ENCODE measurements at regions not wholly inside any gene's neighbourhood (a gene's known extent, or its start where the extent isn't known, plus 50 kb on each side); places are given as distances from the start of the nearest gene placed in this dataset.

DNA sequence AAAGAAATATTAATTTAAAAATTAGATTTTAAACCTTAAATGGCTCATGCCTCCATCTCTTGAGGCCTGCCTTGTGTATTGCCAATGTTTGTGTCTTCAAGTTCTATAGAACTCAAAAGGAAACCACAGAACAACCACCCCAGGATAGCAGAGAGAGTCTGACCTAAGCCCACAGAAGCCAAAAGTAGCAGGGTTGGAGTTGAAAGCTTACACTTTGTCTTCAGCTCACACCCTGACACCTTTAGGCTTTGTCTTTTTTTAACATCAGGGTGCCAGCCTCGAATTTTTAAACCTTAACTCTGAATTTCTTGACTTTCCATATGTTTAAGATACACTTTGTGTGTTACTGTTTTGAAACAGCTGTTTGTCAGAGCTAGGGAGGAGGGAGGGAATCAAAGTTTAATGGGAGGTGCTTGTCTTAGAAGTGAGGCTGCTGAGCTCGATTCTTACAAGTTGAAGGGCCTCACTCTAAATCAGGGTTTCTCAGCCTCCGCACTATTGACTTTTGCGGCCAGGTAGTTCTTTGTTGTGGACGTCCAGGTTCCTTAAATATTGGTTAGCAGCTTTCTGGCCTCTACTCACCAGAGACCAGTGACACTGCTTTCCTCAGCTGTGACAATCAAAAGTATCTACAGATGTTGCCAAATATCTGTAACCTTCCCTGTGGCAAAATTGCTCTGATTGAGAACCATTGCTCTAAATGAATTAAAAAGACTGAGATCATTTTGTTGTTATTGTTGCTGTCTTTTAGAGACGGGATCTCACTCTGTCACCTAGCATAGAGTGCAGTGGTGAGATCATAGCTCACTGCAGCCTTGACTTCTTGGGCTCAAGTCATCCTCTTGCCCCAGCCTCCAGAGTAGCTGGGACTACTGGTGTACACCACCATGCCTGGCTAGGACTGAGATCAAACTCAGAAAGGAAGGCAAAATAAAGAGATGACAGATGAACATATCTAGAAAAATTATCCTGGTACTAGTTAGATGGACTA is 139.2 kb upstream of the EOMES start:
- no peak for DNase-seq (ENCODE audit: low read depth)

DNA sequence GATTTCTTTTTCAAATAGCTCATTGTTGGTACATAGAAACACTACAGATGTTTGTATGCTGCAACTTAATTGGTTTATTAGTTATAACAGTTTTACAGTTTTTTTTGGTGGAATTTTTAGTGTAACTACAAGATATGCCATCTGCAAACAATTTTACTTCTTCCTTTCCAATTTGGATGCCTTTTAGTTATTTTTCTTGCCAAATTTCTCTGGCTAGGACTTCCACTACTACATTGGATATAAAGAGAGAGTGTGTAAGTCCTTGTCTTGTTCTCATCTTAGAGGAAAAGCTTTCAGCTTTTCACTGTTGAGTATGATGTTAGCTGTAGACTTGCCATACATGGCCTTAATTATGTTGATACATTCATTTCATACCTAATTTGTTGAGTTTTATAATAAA is 143.6 kb upstream of the EOMES start:
- DNase-seq (ENCODE audit: low read depth) = no peak

DNA sequence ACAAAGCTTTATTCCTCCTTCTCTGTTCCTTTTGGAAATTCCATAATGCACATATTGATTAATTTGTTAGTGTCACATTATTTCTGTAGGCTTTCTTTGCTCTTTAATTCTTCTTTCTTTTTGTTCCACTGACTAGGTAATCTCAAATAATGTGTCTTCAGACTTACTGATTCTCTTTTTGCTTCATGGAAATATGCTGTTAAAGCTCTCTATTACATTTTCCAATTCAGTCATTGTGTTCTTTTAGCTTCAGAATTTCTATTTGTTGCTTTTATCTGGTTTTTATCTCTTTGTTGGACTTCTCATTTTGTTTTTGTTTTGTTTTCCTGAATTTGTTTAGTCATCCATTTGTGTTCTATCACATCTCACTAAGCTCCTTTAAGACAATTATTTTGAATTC is 147.0 kb upstream of the EOMES start:
- DNase-seq (ENCODE audit: low read depth) = no peak

DNA sequence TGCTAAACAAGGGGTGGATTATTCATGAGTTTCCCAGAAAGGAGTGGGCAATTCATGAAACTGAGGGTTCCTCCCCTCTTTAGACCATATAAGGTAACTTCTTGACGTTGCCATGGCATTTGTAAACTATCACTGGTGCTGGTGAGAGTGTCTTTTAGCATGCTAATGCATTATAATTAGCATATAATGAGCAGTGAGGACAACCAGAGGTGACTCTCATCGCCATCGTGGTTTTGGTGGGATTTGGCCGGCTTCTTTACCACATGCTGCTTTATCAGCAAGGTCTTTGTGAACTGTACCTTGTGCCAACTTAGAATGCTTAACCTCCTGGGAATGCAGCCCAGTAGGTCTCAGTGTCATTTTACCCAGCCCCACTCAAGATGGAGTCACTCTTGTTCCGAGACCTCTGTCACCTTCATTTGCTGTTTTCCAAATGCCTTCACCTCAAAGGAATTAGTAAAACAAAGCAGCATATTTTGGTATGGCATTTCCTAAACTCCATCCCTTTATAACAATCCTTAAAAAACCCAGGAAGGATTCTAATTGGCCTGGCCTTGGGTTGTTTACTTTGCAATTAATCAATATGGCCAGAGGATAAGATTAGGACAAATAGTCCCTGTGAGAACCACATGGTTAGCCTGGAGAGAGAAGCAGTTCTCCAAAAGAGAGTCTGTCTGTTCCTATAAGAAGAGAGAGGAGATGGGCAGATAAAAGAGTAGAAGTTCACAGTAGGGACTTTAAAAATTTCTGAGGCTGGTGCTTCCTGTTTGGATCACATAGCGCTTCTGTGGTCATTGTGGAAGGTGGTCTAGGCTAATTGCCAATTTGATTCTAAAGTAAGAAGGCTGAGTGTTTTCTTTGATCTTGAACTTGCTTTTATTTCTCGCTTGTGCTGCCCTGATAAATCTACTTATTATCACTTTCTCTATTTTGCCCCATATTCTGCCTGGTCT is 155.2 kb upstream of the EOMES start:
- DNase-seq (ENCODE audit: low read depth) = peak; percentile 3

DNA sequence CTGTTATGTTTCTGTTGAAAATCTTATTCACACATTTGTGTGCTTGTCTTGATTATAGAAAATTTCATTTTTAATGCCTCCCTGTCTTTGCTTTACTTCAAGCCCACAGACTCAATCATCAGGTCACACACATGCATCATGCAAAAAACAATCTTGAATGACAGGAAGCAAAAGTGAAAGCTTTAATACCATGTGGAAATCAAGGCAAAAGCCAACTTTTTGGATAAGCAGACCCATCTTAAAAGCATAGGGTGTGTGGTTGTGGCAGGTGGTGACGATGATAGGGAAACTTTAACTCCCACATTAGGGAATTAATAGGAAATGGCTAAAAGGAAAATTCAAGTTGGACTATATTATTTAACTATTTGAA is 155.9 kb upstream of the EOMES start:
- no peak for DNase-seq (ENCODE audit: low read depth)

DNA sequence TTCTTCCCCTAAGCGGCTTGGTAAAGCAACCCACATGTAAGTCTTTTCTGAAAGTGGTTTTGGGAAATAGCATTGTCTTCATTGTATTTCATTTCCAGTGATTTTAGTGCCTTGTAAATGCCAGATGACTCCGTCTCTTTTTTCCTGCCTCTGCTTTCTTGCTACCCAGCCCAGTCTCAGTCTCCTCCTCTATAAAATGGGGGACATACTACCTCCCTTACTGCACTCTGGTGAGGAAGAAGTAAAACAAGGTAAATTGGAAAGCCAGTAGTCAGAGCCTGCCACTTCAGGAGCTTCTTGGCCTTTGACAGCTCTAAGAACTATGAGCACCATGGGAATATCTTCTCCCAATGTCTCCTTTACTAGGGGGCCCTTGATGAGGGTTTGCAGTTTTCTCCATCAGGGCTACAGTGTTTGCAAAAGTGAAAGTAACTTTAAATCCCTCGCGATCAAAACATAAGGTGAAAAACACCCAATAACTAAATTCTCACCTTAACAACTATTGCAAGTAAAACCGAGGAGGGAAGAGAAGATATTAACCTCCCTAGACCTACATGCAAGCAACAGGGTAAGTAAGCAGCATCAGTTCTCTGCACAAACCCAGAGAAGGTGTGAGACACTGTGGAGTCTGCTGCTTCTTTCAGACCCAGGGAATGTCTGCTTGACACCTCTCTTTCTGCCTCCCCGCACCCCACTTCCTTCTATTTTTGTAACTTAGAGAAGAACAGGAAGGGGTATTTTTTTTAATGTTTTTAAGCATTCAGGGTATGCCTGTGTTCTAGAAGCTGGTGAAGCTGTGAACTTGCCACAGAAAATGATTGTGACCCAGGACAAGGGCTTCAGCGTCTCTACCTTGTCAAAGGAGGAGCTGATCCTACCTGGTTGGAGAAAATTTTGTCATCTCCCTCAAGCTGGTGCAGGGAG is 159.1 kb upstream of the EOMES start:
- DNase-seq (ENCODE audit: low read depth) = no peak

DNA sequence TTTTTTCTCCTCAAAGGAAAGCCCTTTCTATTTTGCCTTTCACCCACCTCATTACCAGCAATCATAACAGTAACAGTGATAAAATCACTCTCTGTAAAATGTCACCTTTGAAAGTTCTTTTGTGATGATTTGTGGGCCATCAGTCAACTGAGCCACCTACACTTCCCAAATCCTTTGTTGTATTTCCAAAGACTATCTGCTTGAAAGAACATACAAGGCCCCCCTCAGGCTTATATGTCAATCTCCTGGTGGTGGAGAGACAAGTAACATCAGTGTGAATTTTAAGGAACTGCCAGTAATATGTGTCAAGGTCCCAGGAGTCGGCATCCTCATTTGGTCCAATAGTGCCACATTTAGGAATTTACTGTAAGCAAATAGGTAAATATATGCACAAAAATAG is 161.1 kb upstream of the EOMES start:
- no peak for DNase-seq (ENCODE audit: low read depth)

DNA sequence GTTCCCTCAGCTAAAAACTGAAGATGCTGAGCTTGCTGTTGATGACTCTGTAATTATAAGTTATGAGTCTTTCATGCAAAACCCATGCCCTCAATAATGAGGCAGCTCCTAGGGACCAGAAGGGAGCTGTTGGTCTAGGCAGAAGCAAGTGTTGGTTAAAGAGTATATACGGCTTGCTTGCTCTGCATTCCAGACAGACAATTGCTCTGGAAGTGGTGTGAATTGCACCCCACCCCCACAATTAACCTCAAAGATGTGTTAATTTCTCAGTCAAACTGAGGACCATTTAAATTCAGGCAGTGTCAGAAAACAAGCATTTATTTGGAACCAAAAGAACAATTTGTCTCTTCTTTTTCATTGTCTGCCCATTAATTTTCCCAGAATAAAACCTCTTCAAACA is 163.5 kb upstream of the EOMES start:
- DNase-seq (ENCODE audit: low read depth) = no peak

DNA sequence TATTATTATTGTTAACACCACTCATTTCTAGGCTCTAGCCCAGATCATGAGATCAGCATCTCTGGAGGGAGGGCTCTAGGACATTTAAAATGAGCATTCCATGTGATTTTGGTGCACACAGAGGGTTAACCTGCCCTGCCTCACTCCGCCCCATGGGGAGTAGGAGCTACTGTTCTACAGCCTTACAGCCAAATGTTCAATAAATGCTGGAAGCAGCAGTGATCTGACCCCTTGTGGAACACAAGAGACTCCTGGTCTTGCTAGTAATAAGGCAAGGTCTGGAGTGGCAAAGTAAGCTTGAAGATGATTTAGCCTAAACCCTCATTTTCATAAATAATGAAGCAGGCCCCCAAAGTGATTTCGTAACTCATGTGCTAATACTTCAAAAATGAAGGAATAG is 166.4 kb upstream of the EOMES start:
- no peak for DNase-seq (ENCODE audit: low read depth)

DNA sequence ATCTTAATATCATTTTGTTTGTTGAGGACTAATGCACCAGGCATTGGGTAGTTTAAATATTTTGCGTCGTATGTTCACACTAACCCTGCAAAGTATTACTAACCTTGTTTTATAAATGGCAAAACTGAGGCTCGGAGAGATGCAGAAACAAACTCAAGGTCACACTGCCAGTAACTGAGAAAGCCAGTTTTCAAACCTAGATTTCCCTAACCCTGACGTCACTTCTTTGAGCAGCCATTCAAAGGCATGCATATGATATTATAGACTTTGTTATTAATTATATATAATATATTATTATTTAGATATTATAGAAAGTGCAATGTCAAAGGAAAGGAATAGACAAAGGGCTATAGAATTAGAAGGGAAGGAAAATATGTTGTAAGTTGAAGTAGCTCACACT is 167.6 kb upstream of the EOMES start:
- no peak for DNase-seq (ENCODE audit: low read depth)

DNA sequence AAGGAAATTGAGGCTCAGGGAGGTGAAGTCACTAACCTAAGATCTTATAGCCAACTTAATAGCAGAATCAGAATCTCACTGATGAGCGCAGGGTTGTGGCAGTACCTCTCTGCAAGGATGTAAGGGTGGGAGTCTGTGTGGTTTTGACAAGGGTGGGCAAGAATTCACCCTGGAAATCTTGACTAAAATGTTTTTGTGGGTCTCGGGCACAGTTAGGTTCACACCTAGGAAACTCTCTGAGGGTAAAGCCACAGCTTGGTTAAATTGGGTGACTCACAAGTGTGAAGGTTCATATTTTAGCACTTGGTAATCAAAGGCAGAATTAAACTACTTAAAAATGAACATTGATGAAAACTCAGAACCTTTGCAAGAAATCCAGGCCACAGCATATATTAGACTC is 178.2 kb upstream of the EOMES start:
- DNase-seq (ENCODE audit: low read depth) = no peak

DNA sequence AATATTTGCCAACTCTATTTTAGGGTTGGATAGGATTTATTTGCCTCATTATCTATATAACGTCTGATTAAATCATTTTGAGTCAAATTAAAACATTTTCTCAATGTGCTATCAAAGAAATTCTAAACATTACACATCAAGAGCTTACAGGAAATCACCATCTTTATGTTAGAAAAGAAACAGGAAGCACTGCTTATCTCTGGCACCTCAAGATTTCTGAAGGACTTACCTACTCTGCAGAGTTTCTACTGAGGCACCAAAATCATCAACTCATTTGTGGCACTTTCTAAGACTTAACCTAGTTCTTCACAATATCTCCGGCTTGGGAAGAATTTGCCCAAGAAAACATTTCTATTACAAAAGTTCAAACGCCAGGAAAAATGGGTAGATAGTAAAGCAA is 181.3 kb upstream of the EOMES start:
- DNase-seq (ENCODE audit: low read depth) = no peak

DNA sequence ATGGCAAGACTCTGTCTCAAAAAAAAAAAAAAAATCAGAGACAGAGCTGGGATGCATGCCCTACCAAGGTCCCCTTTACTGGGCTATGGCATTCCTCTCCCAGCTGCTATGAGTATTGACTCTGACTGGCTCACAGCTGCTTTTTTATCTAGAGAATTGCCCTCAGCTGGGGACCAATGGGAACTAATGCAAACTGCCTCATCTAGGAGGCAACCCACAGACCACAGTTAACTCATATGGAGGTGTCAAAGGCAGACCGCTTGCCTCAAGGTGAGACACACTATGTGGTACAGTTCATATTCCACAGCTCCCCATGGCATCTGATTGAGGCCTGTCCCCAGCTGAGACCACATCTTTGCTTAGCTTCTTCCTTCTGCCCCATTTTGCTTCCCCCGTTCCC is 183.5 kb upstream of the EOMES start:
- DNase-seq (ENCODE audit: low read depth) = no peak

DNA sequence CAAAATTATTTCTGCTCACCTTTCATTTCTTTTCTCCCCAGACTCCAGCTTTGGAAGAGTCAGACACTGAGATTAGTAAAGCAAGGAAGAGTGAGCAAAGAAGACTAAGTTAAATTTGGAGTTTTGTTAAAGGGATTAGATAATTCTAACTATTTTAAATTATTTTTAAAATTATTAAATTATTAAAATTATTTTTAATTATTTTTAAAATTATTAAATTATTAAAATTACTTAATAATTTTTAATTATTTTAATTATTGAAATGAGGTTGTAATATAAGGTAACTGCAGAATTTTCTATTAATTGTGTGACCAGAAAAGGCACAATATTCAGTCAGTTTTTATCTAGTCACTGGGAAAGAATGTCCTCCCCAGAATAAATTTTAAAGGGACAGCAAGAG is 185.0 kb upstream of the EOMES start:
- no peak for DNase-seq (ENCODE audit: low read depth)

DNA sequence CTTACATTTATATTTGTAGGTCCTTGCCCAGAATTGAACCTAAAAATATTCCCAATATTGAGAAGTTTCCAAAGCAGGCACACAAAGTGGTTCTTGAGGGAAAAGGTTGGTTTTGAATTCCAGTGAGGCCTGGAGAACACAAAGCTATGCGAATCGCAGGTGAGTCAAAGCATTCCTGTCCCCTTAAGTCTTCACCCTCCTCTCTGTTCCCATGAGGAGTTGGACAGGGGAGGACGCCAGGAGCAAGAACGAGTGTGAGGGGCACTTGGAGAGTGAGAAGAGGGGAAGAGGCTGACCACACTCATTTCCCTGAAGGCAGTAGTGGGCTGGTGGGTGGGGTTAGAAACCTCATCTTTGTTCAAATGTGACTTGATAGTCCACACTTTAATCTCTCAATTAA is 185.8 kb upstream of the EOMES start:
- DNase-seq (ENCODE audit: low read depth) = no peak

DNA sequence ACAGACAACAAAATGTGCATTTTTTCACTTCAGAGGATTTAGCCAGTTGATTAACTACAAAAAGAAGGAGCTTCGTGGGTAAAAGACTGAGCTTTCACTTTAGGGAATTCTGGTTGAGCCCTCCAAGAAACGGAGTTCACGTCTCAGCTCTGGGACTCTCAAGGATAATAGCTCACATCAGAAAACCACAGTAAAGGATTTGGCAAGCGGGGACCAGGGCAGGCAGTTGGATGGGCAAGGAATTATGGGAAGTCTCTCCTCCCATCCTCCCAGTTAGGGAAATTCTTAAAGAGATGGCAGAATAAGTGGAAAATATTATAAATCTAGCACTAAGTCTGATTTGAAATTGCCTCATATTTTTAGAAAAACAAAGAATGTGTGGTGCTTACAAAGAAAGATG is 188.3 kb upstream of the EOMES start:
- DNase-seq (ENCODE audit: low read depth) = peak; percentile 33

DNA sequence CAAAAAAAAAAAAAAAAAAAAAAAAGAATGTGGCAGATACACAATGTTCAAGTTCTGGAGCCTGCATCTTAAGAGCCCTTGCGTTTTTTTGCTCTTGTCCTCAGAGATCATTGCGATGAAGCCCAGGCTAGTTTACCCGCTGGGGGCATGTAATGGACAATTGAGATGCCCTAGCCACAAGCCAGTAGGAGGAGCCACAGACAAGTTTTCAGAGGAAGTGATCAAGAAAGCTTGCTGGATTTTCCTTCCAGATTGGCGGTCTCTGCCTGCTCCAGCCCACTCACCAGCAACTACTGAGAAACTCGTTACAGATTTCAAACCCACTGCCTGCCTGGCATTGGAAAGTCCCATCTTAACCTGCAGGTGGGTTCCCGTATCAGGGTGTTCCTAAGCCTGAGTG is 192.1 kb upstream of the EOMES start:
- peak; percentile 35 for DNase-seq (ENCODE audit: low read depth)

DNA sequence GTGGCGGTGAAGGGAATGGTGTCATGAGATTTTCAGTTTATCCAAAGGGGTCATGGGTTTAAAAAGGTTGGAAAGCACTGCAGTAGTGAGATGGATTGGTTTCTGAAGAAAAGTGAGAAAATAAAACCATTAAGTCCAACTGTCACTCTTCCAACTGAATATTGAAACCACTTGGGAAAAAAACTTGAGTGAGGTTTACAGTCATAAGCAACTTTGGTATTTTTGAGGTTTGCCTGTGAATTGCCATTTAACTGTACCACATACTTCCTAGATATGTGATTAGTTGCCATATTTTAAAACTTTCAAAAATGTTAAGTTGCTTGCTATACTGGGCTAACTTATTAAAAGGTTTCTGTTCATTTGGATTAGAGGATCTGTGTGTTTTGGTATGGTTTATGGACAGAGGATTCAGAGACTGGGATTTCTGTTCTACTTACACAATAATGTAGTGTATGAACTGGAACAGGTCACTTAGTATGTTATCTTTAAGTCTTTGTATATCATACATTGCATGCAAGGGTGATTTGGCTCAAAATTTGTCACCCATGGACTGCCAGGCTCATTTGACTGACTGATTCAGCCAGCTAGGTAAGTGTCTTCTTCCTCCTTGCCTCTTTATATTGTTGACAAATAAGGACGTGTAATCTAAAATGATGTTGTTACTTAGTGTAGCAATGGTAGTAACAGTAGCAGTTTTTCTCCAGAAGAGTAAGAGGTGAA is 201.4 kb upstream of the EOMES start:
- DNase-seq (ENCODE audit: low read depth) = no peak

DNA sequence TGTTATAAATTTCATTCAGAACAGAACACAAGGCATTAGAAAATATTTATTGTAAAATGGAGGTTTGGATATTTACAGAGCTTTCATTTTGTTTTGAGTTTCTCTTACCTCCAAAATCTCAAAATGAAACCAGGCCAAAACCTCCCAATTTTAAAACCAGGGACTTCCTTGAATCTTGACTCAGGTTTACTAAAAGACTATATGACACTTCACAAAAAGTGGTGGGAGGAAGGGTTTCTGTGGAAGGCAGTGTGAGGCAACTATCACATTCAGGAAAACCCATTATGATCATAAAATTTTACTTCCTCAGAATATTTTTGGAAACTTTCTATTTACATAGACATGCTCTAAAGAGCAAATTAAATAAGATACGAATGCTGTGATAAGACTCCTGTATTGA is 205.8 kb upstream of the EOMES start:
- no peak for DNase-seq (ENCODE audit: low read depth)

DNA sequence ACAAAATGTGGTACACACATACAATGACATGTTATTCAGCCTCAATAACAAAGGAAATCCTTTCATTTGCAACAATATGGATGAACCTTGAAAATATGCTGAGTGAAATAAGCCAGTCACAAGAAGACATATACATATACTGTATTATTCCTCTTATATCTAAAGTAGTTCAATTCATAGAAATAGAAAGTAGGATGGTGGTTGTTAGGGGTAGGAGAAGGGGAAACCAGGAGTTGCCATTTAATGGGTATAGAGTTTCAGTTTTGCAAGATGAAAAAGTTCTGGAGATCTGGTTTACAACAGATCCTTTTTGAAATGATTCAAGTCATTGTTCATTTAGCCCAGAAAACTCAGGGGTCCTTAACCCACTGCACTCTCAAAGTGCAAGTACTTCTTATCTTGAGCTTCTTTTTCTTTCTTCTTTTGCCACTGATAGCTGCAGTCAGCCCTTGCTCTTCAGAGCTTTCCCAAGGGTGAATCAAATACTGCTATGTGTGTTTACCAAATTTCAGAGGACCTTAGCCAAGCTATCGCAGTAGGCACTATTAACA is 208.0 kb upstream of the EOMES start:
- no peak for DNase-seq (ENCODE audit: low read depth)

All from myocyte (in vitro differentiated cells).